GM18499 (cell line): ENCODE measurements at regions not wholly inside any gene's neighbourhood (a gene's known extent, or its start where the extent isn't known, plus 50 kb on each side); places are given as distances from the start of the nearest gene placed in this dataset.

Experiments
- ATAC-seq: cut with Tn5 transposase; IDR thresholded peaks from one replicate; pipeline ENCODE4 v1.9.1; 2021; ENCODE audit warnings: moderate number of reproducible peaks; ENCODE audit not compliant: insufficient read depth, unreplicated experiment

- ATAC-seq = peak; percentile 77
These were observed 354.5 kb upstream of the SYNCRIP start for GRCh38 chr6:85997206-85997605.

- ATAC-seq = no peak
These were observed 353.3 kb upstream of the SYNCRIP start for GRCh38 chr6:85996034-85996375.

GRCh38 chr6:85995339-85996033 is 352.8 kb upstream of the SYNCRIP start:
- no peak for ATAC-seq

GRCh38 chr6:85986681-85987080 is 344.0 kb upstream of the SYNCRIP start:
- no peak for ATAC-seq

GRCh38 chr6:85983032-85983659 is 340.5 kb upstream of the SYNCRIP start:
- no peak for ATAC-seq

- no peak for ATAC-seq
These were observed 335.0 kb upstream of the SYNCRIP start for GRCh38 chr6:85977661-85978060.

GRCh38 chr6:85975957-85976356 is 333.3 kb upstream of the SYNCRIP start:
- peak; percentile 69 for ATAC-seq

GRCh38 chr6:85971238-85971637 is 328.6 kb upstream of the SYNCRIP start:
- ATAC-seq = no peak

- no peak for ATAC-seq
These were observed 324.1 kb upstream of the SYNCRIP start for GRCh38 chr6:85966828-85967227.

GRCh38 chr6:85961746-85962145 is 319.1 kb upstream of the SYNCRIP start:
- ATAC-seq = no peak

- ATAC-seq = no peak
These were observed 318.4 kb upstream of the SYNCRIP start for GRCh38 chr6:85961125-85961524.

- ATAC-seq = no peak
These were observed 305.8 kb upstream of the SYNCRIP start for GRCh38 chr6:85948481-85948880.

- ATAC-seq = no peak
These were observed 302.9 kb upstream of the SYNCRIP start for GRCh38 chr6:85945459-85946185.

GRCh38 chr6:85944776-85945175 is 302.1 kb upstream of the SYNCRIP start:
- ATAC-seq = no peak

- no peak for ATAC-seq
These were observed 300.2 kb upstream of the SYNCRIP start for GRCh38 chr6:85942844-85943243.

GRCh38 chr6:85936916-85937315 is 294.2 kb upstream of the SYNCRIP start:
- ATAC-seq = no peak

GRCh38 chr6:85923013-85923430 is 280.3 kb upstream of the SYNCRIP start:
- ATAC-seq = peak; percentile 83

GRCh38 chr6:85920782-85921181 is 278.1 kb upstream of the SYNCRIP start:
- no peak for ATAC-seq

- ATAC-seq = no peak
These were observed 274.8 kb upstream of the SYNCRIP start for GRCh38 chr6:85917522-85917921.

GRCh38 chr6:85913001-85913400 is 270.3 kb upstream of the SYNCRIP start:
- no peak for ATAC-seq

GRCh38 chr6:85912582-85912981 is 269.9 kb upstream of the SYNCRIP start:
- no peak for ATAC-seq

GRCh38 chr6:85911067-85911466 is 268.4 kb upstream of the SYNCRIP start:
- ATAC-seq = no peak
